ENCODE measurements at regions not wholly inside any gene's neighbourhood (a gene's known extent, or its start where the extent isn't known, plus 50 kb on each side); places are given as distances from the start of the nearest gene placed in this dataset.

GRCh38 chr1:29698626-29699025 lies 462.3 kb downstream of the PTPRU start:
- no peak for TF ChIP-seq BHLHE40 (IDR thresholded peaks at IDR 0.05; ENCODE audit: borderline replicate concordance)
- TF ChIP-seq ZNF384 (IDR thresholded peaks at IDR 0.05), result no peak
- no peak for TF ChIP-seq ELF4 (IDR thresholded peaks at IDR 0.05)
- TF ChIP-seq CTBP1 (IDR thresholded peaks at IDR 0.05; ENCODE audit: borderline replicate concordance), result no peak
- TF ChIP-seq SUZ12 (IDR thresholded peaks at IDR 0.05), result no peak
- TF ChIP-seq PKNOX1 (IDR thresholded peaks at IDR 0.05), result no peak
- no peak for TF ChIP-seq HDGF (IDR thresholded peaks at IDR 0.05; ENCODE audit: borderline replicate concordance)
- no peak for TF ChIP-seq SP1 (IDR thresholded peaks at IDR 0.05)
- TF ChIP-seq TARDBP (IDR thresholded peaks at IDR 0.05), result no peak
- no peak for TF ChIP-seq NFRKB (IDR thresholded peaks at IDR 0.05)
- no peak for TF ChIP-seq FOXK2 (IDR thresholded peaks at IDR 0.05)
- TF ChIP-seq L3MBTL2 (conservative IDR thresholded peaks at IDR 0.05), result no peak
- no peak for TF ChIP-seq FOXA1 (IDR thresholded peaks at IDR 0.05)
